MCF 10A (cell line): ENCODE measurements at regions not wholly inside any gene's neighbourhood (a gene's known extent, or its start where the extent isn't known, plus 50 kb on each side); places are given as distances from the start of the nearest gene placed in this dataset.

Source experiments
- BruUV-seq: library from RNA; stranded (reverse); fragments of 400-500 nt; replicated peaks from 2 replicates; lab custom pipeline; 2021; lab: Mats Ljungman, UMichigan
- CTCF ChIA-PET: fragments of 300-600 bp; sonication (Branson Sonifier 250); formaldehyde crosslinking; extraction: SDS; loops from one replicate; lab custom pipeline; 2021; ENCODE audit warnings: antibody characterized with exemption, inconsistent platforms; lab: Yijun Ruan, JAX
- POLR2A ChIA-PET: fragments of 300-600, 350-650 bp; sonication (Branson Sonifier 250); formaldehyde crosslinking; extraction: SDS; loops from one replicate; lab custom pipeline; 2020; ENCODE audit warnings: antibody characterized with exemption, inconsistent platforms; lab: Yijun Ruan, JAX
- DNase-seq: peaks from one replicate; pipeline ENCODE4 v3.0.0-alpha.2; 2018; ENCODE audit not compliant: unreplicated experiment
- H3K27ac Mint-ChIP-seq: one replicate; pipeline ENCODE4 v1.8.0; 2022; ENCODE audit warnings: mild to moderate bottlenecking, low read depth, mixed read lengths; ENCODE audit not compliant: unreplicated experiment
- H3K27me3 Mint-ChIP-seq: one replicate; pipeline ENCODE4 v1.8.0; 2022; ENCODE audit warnings: mixed read lengths; ENCODE audit not compliant: insufficient read depth, unreplicated experiment
- H3K36me3 Mint-ChIP-seq: one replicate; pipeline ENCODE4 v1.8.0; 2022; ENCODE audit warnings: mild to moderate bottlenecking, moderate library complexity, mixed read lengths; ENCODE audit not compliant: insufficient read depth, unreplicated experiment
- H3K4me1 Mint-ChIP-seq: one replicate; pipeline ENCODE4 v1.8.0; 2022; ENCODE audit warnings: mixed read lengths; ENCODE audit not compliant: insufficient read depth, unreplicated experiment
- H3K4me3 Mint-ChIP-seq: one replicate; pipeline ENCODE4 v1.8.0; 2022; ENCODE audit warnings: mild to moderate bottlenecking, moderate library complexity, mixed read lengths; ENCODE audit not compliant: unreplicated experiment
- H3K9me3 Mint-ChIP-seq: one replicate; pipeline ENCODE4 v1.8.0; 2022; ENCODE audit warnings: mixed read lengths; ENCODE audit not compliant: unreplicated experiment
- CTCF ChIP-seq: fragments of 200-600 bp; IDR thresholded peaks from one replicate; pipeline ENCODE4 v1.8.0; 2022; ENCODE audit warnings: antibody characterized with exemption, mild to moderate bottlenecking; ENCODE audit not compliant: unreplicated experiment
- intact Hi-C: fragments of 100-400 bp; cut with micrococcal nuclease; formaldehyde crosslinking; loops from 2 replicates; pipeline ENCODE4 v1.14.1; 2022

GRCh38 chr5:4780633-4781032, 359.5 kb upstream of the ADAMTS16 start:
- no TSS peak for BruUV-seq
- Mint-ChIP-seq H3K4me1 (peaks cover 4% of the 10 kb centered on the region), H3K9me3 (peaks cover 24% of the 10 kb centered on the region), H3K27me3 (no peaks in the 10 kb centered on the region), H3K36me3 (no peaks in the 10 kb centered on the region), H3K4me3 (no peak overlapping the region), H3K27ac (no peak overlapping the region)
- TF ChIP-seq CTCF: no peak
- ChIA-PET CTCF (no interaction called here), POLR2A (no interaction called here)
- no peak for DNase-seq
- intact Hi-C loops: no loop called here

- Mint-ChIP-seq H3K4me1 (peaks cover 4% of the 10 kb centered on the region), H3K9me3 (peaks cover 30% of the 10 kb centered on the region), H3K27ac (no peak overlapping the region), H3K36me3 (no peaks in the 10 kb centered on the region), H3K4me3 (no peak overlapping the region), H3K27me3 (no peaks in the 10 kb centered on the region)
- BruUV-seq: no TSS peak
- CTCF ChIA-PET: no interaction called here
- POLR2A ChIA-PET: no interaction called here
- peak; percentile 20 for DNase-seq
- TF ChIP-seq CTCF: no peak
- intact Hi-C loops: no loop called here
Measured at GRCh38 chr5:4781299-4781698, 358.8 kb upstream of the ADAMTS16 start.

- Mint-ChIP-seq H3K4me3 (no peak overlapping the region), H3K27me3 (no peaks in the 10 kb centered on the region), H3K4me1 (no peaks in the 10 kb centered on the region), H3K36me3 (no peaks in the 10 kb centered on the region), H3K27ac (no peak overlapping the region), H3K9me3 (peaks cover 25% of the 10 kb centered on the region)
- DNase-seq: no peak
- intact Hi-C loops: no loop called here
- ChIA-PET POLR2A (no interaction called here), CTCF (no interaction called here)
- no TSS peak for BruUV-seq
- no peak for TF ChIP-seq CTCF
Measured at GRCh38 chr5:4785971-4786370, 354.2 kb upstream of the ADAMTS16 start.

GRCh38 chr5:4797445-4797844, 342.7 kb upstream of the ADAMTS16 start:
- intact Hi-C loops: no loop called here
- TF ChIP-seq CTCF: no peak
- H3K36me3 Mint-ChIP-seq: no peaks in the 10 kb centered on the region
- ChIA-PET CTCF (no interaction called here), POLR2A (no interaction called here)
- H3K27me3 Mint-ChIP-seq: no peaks in the 10 kb centered on the region
- no peak overlapping the region for H3K27ac Mint-ChIP-seq
- no peak overlapping the region for H3K4me3 Mint-ChIP-seq
- no peaks in the 10 kb centered on the region for H3K4me1 Mint-ChIP-seq
- H3K9me3 Mint-ChIP-seq: peaks cover 9% of the 10 kb centered on the region
- no peak for DNase-seq
- BruUV-seq: no TSS peak
